GM12878 (cell line): ENCODE measurements at regions not wholly inside any gene's neighbourhood (a gene's known extent, or its start where the extent isn't known, plus 50 kb on each side); places are given as distances from the start of the nearest gene placed in this dataset.

ENCODE experiments used
- ATAC-seq: fragments of 200-7000 bp; cut with Tn5 transposase; 3 replicates; pipeline ENCODE4 v1.9.1; 2020; ENCODE audit warnings: mild to moderate bottlenecking, moderate library complexity
- BruUV-seq: library from RNA; stranded (reverse); fragments of 400-500 nt; replicated peaks from 2 replicates; lab custom pipeline; 2021; lab: Mats Ljungman, UMichigan
- CTCF ChIA-PET: fragments of 300-600 bp; sonication (Branson Sonifier 250); formaldehyde crosslinking; extraction: SDS; loops from one replicate; lab custom pipeline; 2021; ENCODE audit warnings: inconsistent platforms; lab: Yijun Ruan, JAX
- POLR2A ChIA-PET: fragments of 350-600 bp; formaldehyde crosslinking; extraction: SDS; loops from one replicate; lab custom pipeline; 2021; ENCODE audit warnings: inconsistent platforms; lab: Charles Lee
- RAD21 ChIA-PET: fragments of 300-600 bp; sonication (Branson Sonifier 250); formaldehyde crosslinking; loops from one replicate; lab custom pipeline; 2023; ENCODE audit warnings: antibody characterized with exemption; ENCODE audit not compliant: unreplicated experiment; lab: Charles Lee
- SMC1A ChIA-PET: fragments of 300-600 bp; sonication (Branson Sonifier 250); formaldehyde crosslinking; loops from one replicate; lab custom pipeline; 2023; ENCODE audit not compliant: unreplicated experiment, uncharacterized antibody; lab: Charles Lee
- DNase-seq: peaks from one replicate; pipeline ENCODE4 v3.0.0-alpha.2; 2011; ENCODE audit warnings: low read depth, low spot score
- FAIRE-seq: peaks from 3 replicates; lab custom pipeline; 2011; peaks lifted over from hg19 to GRCh38; lab: Jason Lieb, UNC
- H2AFZ ChIP-seq: 2 replicates; pipeline ENCODE4 v1.6.0; 2011; ENCODE audit warnings: low read depth, low read length, control low read depth; ENCODE audit not compliant: control insufficient read depth
- H3K27ac ChIP-seq: 2 replicates; pipeline ENCODE4 v1.5.1; 2011; ENCODE audit warnings: control low read depth; ENCODE audit not compliant: control insufficient read depth, insufficient read depth
- H3K27me3 ChIP-seq, 2 experiments: replicated peaks in 1 of 2; 2 replicates each; pipeline versions ENCODE4 v1.6.0 to v1.6.1; 2011; ENCODE audit warnings: low read length in 1 of 2; ENCODE audit not compliant: control insufficient read depth in 2 of 2, insufficient read depth in 2 of 2
- H3K36me3 ChIP-seq, 2 experiments: 2 replicates each; pipeline ENCODE4 v1.5.1; 2011; ENCODE audit warnings: low read length in 1 of 2; ENCODE audit not compliant: control insufficient read depth in 2 of 2, insufficient read depth in 2 of 2
- H3K4me1 ChIP-seq: 2 replicates; pipeline ENCODE4 v1.6.1; 2011; ENCODE audit warnings: mild to moderate bottlenecking, low read length, moderate library complexity, mixed read lengths; ENCODE audit not compliant: control insufficient read depth, insufficient read depth
- H3K4me2 ChIP-seq: 2 replicates; pipeline ENCODE4 v1.6.0; 2011; ENCODE audit warnings: control low read depth; ENCODE audit not compliant: control insufficient read depth, insufficient read depth
- H3K4me3 ChIP-seq: fragments of 200-600 bp; sonication (generic); 2 replicates; pipeline ENCODE4 v1.5.1; 2016
- H3K79me2 ChIP-seq: 2 replicates; pipeline ENCODE4 v1.6.0; 2011; ENCODE audit warnings: low read length; ENCODE audit not compliant: control insufficient read depth, insufficient read depth
- H3K9ac ChIP-seq: 2 replicates; pipeline ENCODE4 v1.8.0; 2011; ENCODE audit warnings: low read length, control low read depth, mixed read lengths; ENCODE audit not compliant: control insufficient read depth, insufficient read depth
- H3K9me3 ChIP-seq: replicated peaks from 3 replicates; pipeline ENCODE4 v1.5.1; 2011; ENCODE audit warnings: mild to moderate bottlenecking, low read length; ENCODE audit not compliant: control insufficient read depth, insufficient read depth
- H4K20me1 ChIP-seq: 2 replicates; pipeline ENCODE4 v1.6.0; 2011; ENCODE audit not compliant: control insufficient read depth, insufficient read depth
- BCLAF1 ChIP-seq: fragments of 450-650 bp; IDR thresholded peaks from 2 replicates; pipeline ENCODE4 v1.6.1; 2017; ENCODE audit warnings: antibody characterized with exemption, mild to moderate bottlenecking, moderate library complexity
- CREM ChIP-seq: IDR thresholded peaks from 2 replicates; pipeline ENCODE4 v1.6.1; 2014; ENCODE audit warnings: antibody characterized with exemption, low read depth
- EGR1 ChIP-seq, 2 experiments: IDR thresholded peaks; 1 replicate in 1 of 2; 2 replicates in 1 of 2; pipeline ENCODE4 v1.6.1; 2011 to 2012; ENCODE audit warnings: low read depth in 2 of 2, low read length in 2 of 2, borderline replicate concordance in 1 of 2, mild to moderate bottlenecking in 1 of 2, moderate library complexity in 1 of 2
- GATAD2B ChIP-seq: fragments of 450-650 bp; conservative IDR thresholded peaks from 2 replicates; pipeline ENCODE4 v1.6.1; 2017; ENCODE audit warnings: low read depth, mild to moderate bottlenecking, moderate library complexity
- HDAC2 ChIP-seq: fragments of 200-600 bp; sonication (generic); IDR thresholded peaks from 2 replicates; pipeline ENCODE4 v1.6.1; 2017
- PRDM15 ChIP-seq: fragments of 450-650 bp; formaldehyde crosslinking; IDR thresholded peaks from 2 replicates; pipeline ENCODE4 v1.4.0; 2020; ENCODE audit warnings: mild to moderate bottlenecking, moderate library complexity
- SREBF2 ChIP-seq: IDR thresholded peaks from 2 replicates; pipeline ENCODE4 v1.6.1; 2012; ENCODE audit warnings: mild to moderate bottlenecking, low read length
- YY1 ChIP-seq: IDR thresholded peaks from 2 replicates; pipeline ENCODE4 v1.6.1; 2011; ENCODE audit warnings: low read depth, mild to moderate bottlenecking, low read length
- ZSCAN29 ChIP-seq: fragments of 450-650 bp; IDR thresholded peaks from 2 replicates; pipeline ENCODE4 v1.6.1; 2017; ENCODE audit warnings: mild to moderate bottlenecking, moderate library complexity
- ZZZ3 ChIP-seq: IDR thresholded peaks from 2 replicates; pipeline ENCODE4 v1.6.1; 2011; ENCODE audit warnings: low read depth; ENCODE audit not compliant: control insufficient read depth, insufficient read length
- WGBS: methylation state at CpG from one replicate; pipeline ENCODE4 v1.1.6; 2016; ENCODE audit warnings: low lambda C conversion rate; ENCODE audit not compliant: insufficient replicate concordance, insufficient coverage; ENCODE audit errors: missing lambda C conversion rate; 5-methylcytosine and 5-hydroxymethylcytosine counted together
- in situ Hi-C: fragments of 300-500 bp; cut with MboI; formaldehyde crosslinking; loops from 9 replicates; pipeline ENCODE4 v1.14.3; 2018; ENCODE audit warnings: mixed read lengths
- intact Hi-C: fragments of 100-400 bp; cut with micrococcal nuclease; formaldehyde crosslinking; loops from one replicate; pipeline ENCODE4 v1.14.2; 2022; ENCODE audit not compliant: unreplicated experiment

- Histone ChIP-seq H4K20me1 (no peaks in the 10 kb centered on the region), H3K36me3 (no peaks in the 10 kb centered on the region)
- no peak for TF ChIP-seq YY1
- TF ChIP-seq, all 136 proteins: peak for 0
- intact Hi-C loops = no loop called here
- no peak overlapping the region for H3K9ac ChIP-seq
- no peak overlapping the region for H3K27ac ChIP-seq
- H3K27me3 ChIP-seq = peaks cover 0 to 4% of the 10 kb centered on the region in 2 experiments; a peak in 1 of 4 replicates
- no peaks in the 10 kb centered on the region for H3K4me1 ChIP-seq
- FAIRE-seq (no peak), ATAC-seq (no peak), DNase-seq (no peak)
- no peak overlapping the region for H3K4me2 ChIP-seq
- in situ Hi-C loops = no loop called here
- H3K9me3 ChIP-seq = no peaks in the 10 kb centered on the region
- no peak overlapping the region for H3K4me3 ChIP-seq
- no peak overlapping the region for H2AFZ ChIP-seq
- ChIA-PET RAD21 (no interaction called here), CTCF (interaction anchor here (0.5 to 0.6 kb wide), 2 partner anchors 362 to 1572 kb away, joined by 3 read pairs; no protein-coding TSS in a partner anchor), POLR2A (no interaction called here), SMC1A (interaction anchor here (0.9 kb wide), 1 partner anchor 9 kb away, joined by 3 read pairs; no protein-coding TSS in a partner anchor)
- 27% methylated on average over 3 of the region's 3 CpGs for WGBS
- H3K79me2 ChIP-seq = no peaks in the 10 kb centered on the region
- no TSS peak for BruUV-seq
These were observed 55.8 kb upstream of the ATP2B4 start for GRCh38 chr1:203570805-203571204.

- DNase-seq = no peak
- intact Hi-C loops = no loop called here
- no peaks in the 10 kb centered on the region for H4K20me1 ChIP-seq
- H3K36me3 ChIP-seq = no peaks in the 10 kb centered on the region
- in situ Hi-C loops = no loop called here
- ChIA-PET SMC1A (interaction anchor here (0.6 to 0.9 kb wide), 2 partner anchors 9 to 349 kb away, joined by 3 to 4 read pairs; no protein-coding TSS in a partner anchor), RAD21 (no interaction called here), CTCF (interaction anchor here (0.5 kb wide), 1 partner anchor 363 kb away, joined by 3 read pairs; no protein-coding TSS in a partner anchor), POLR2A (no interaction called here)
- no peak overlapping the region for H2AFZ ChIP-seq
- H3K4me1 ChIP-seq = no peaks in the 10 kb centered on the region
- 40% methylated on average over 8 of the region's 8 CpGs for WGBS
- no peaks in the 10 kb centered on the region for H3K79me2 ChIP-seq
- no peak for FAIRE-seq
- no peak overlapping the region for H3K9ac ChIP-seq
- H3K9me3 ChIP-seq = no peaks in the 10 kb centered on the region
- peaks cover 0 to 4% of the 10 kb centered on the region in 2 experiments; a peak in 1 of 4 replicates for H3K27me3 ChIP-seq
- H3K4me3 ChIP-seq = no peak overlapping the region
- H3K27ac ChIP-seq = no peak overlapping the region
- TF ChIP-seq PRDM15 (CRISPR knock-in tag) = no peak
- no peak for TF ChIP-seq CREM
- no peak for TF ChIP-seq ZZZ3
- no peak for TF ChIP-seq SREBF2
- no peak for TF ChIP-seq GATAD2B
- no peak for TF ChIP-seq HDAC2
- no peak for TF ChIP-seq BCLAF1
- TF ChIP-seq ZSCAN29 = no peak
- no peak for TF ChIP-seq EGR1 (IDR thresholded peaks at IDR 0.05; ENCODE audit: borderline replicate concordance in 1 of 2, low read depth in 2 of 2, low read length in 2 of 2)
- BruUV-seq = no TSS peak
- no peak overlapping the region for H3K4me2 ChIP-seq
- ATAC-seq = no peak
These were observed 55.0 kb upstream of the ATP2B4 start for GRCh38 chr1:203571661-203572060.
